Activated T-cell treated with anti-CD3 and anti-CD28 coated beads, Interleukin-2, amount 50 U/mL, for 4 hours (primary cell): ENCODE measurements at regions not wholly inside any gene's neighbourhood (a gene's known extent, or its start where the extent isn't known, plus 50 kb on each side); places are given as distances from the start of the nearest gene placed in this dataset.
A peak's percentile ranks its signal among the peaks of the same experiment; 100 is the strongest.
"Not testable (repeated sequence)": the region's sequence is repeated elsewhere in the genome, so short reads cannot be mapped to it uniquely, and the experiment has no call there.

Experiments
- ATAC-seq, 2 donors: fragments of 200-7000 bp; cut with Tn5 transposase; one replicate each; pipeline ENCODE4 v1.10.0; 2021
- DNase-seq: peaks from one replicate; pipeline ENCODE4 v3.0.0-alpha.2; 2020
- H3K27me3 Mint-ChIP-seq: one replicate; pipeline ENCODE4 v1.8.0; 2021; ENCODE audit warnings: low read depth, mixed read lengths
- H3K36me3 Mint-ChIP-seq: one replicate; pipeline ENCODE4 v1.8.0; 2022; ENCODE audit warnings: mixed read lengths; ENCODE audit not compliant: insufficient read depth
- H3K4me1 Mint-ChIP-seq: one replicate; pipeline ENCODE4 v1.8.0; 2021; ENCODE audit warnings: low read depth, mixed read lengths
- H3K4me3 Mint-ChIP-seq: one replicate; pipeline ENCODE4 v1.8.0; 2021; ENCODE audit warnings: mild to moderate bottlenecking, moderate library complexity, mixed read lengths
- H3K9me3 Mint-ChIP-seq: one replicate; pipeline ENCODE4 v1.8.0; 2021; ENCODE audit warnings: mixed read lengths

DNA sequence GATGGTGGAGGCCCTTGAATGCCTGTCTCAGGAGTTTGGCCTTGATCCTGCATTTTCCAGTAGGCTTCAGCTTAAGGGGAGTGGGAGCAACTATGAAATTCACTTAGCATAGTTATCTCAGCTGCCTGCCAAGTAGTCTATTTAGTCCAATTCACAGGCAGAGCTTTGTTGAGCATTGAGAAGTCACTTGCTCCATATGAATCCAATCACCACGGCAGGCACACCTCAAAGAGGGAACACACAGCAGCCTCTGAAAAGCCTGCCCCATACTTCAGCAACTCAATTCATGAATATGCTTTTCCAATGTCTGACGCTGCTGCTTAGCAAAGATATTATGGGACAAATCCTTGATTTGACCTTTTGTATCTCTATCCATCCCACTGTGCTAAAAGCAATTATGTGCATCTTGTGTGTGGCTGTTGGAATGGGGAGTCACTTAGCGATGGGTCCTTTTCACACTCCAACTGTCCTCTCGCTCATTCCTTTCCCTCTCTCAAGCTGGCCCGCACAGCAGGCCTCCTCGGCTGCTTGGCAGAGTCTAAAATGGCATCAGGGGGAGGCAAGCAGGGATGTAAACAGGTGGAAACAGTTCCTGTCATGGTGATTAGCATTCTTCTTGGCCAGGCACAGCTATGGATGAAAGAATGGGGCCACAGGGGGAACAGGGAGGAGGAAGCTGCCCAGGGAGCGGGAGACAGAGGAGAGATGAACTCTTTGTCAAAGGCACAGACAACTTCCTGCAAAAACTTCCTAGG is 56.0 kb upstream of the LRPPRC start:
- H3K36me3 Mint-ChIP-seq: no peaks in the 10 kb centered on the region
- H3K9me3 Mint-ChIP-seq: no peaks in the 10 kb centered on the region
- H3K27me3 Mint-ChIP-seq: peaks cover 2% of the 10 kb centered on the region
- H3K4me1 Mint-ChIP-seq: no peaks in the 10 kb centered on the region
- DNase-seq: no peak
- H3K4me3 Mint-ChIP-seq: no peak overlapping the region
- no peak for ATAC-seq

DNA sequence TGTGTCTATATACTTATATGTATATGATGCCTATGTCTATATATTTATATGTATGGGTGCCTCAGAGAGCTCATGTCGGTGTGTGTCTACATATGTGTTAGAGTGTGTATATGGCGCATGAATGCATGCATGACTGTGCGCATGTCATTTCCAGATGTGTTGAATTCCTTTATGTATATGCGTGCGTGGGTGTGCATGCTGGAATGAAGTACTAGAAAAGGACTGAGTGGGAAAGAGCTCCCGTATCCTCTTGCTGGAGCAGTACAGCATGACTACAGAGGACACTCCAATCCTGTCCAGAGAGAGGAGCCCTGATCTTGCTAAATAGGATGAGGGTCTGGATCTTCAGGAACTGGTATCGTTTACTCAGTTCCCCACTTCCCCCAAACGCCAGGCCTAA is 56.8 kb upstream of the LRPPRC start:
- no peak overlapping the region for H3K4me3 Mint-ChIP-seq

DNA sequence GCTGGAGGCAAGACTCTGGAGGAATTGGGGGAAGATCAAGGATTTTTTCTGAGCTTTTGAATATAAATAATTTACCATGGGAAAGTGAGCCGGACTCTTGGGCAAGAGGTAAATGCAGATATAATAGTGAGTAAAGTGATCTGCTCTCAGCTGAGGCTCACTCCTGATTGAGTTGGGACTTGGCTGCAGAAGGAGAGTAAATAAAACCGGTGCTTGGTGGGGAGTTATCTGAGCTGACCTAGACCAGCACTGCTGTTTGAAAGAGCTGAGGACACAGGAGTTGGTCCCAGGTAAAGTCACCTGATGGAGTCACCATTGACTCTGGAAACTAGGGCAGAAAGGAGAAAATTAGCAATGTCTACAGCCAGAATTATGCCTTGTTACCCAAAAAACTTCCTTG is 57.3 kb upstream of the LRPPRC start:
- Mint-ChIP-seq H3K27me3 (peaks cover 2% of the 10 kb centered on the region), H3K4me3 (no peak overlapping the region), H3K4me1 (no peaks in the 10 kb centered on the region), H3K9me3 (no peaks in the 10 kb centered on the region), H3K36me3 (no peaks in the 10 kb centered on the region)
- DNase-seq: no peak
- no peak for ATAC-seq

More for the DNA sequence above, 56.8 kb upstream of the LRPPRC start:
- no peaks in the 10 kb centered on the region for H3K4me1 Mint-ChIP-seq
- H3K9me3 Mint-ChIP-seq: no peaks in the 10 kb centered on the region
- no peaks in the 10 kb centered on the region for H3K36me3 Mint-ChIP-seq
- ATAC-seq (no peak), DNase-seq (no peak)
- peaks cover 2% of the 10 kb centered on the region for H3K27me3 Mint-ChIP-seq

DNA sequence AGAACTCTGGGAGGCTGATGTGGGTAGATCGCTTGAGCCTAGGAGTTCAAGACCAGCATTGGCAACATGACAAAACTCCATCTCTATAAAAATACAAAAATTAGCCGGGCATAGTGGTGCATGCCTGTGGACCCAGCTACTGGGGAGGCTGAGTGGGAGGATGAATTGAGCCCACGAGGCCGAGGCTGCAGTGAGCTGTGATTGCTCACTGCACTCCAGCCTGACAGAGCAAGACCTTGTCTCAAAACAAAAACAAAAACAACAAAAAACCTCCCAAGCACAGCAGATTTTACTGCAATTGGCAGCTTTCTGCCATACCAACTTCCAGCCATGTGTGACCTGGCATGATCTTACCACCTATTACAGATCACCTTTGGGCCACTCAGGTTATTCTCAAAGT is 57.7 kb upstream of the LRPPRC start:
- no peak overlapping the region for H3K4me3 Mint-ChIP-seq
- H3K27me3 Mint-ChIP-seq: peaks cover 2% of the 10 kb centered on the region
- H3K4me1 Mint-ChIP-seq: no peaks in the 10 kb centered on the region
- no peaks in the 10 kb centered on the region for H3K36me3 Mint-ChIP-seq
- H3K9me3 Mint-ChIP-seq: no peaks in the 10 kb centered on the region
- DNase-seq (no peak), ATAC-seq (no peak)

DNA sequence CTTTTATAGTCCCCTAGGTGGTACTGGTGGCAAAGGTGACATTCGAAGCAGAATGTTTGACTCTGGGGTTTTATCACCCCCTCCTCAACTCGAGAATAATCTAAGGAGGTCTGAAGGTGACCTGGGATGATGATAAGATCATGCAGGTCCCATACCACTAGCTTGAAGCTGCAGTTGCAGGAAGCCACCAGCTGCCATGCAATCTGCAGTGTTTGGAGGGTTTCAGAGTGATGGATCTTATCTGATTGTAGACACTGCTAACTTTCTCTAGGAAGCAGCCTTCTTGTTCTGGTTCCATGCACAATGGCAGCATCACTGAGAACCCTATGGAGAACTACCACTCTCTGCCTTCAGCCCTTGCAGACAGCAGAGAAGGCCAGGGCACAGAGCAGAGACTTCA is 59.4 kb upstream of the LRPPRC start:
- no peaks in the 10 kb centered on the region for H3K36me3 Mint-ChIP-seq
- no peak overlapping the region for H3K4me3 Mint-ChIP-seq
- no peaks in the 10 kb centered on the region for H3K9me3 Mint-ChIP-seq
- H3K27me3 Mint-ChIP-seq: peaks cover 2% of the 10 kb centered on the region
- H3K4me1 Mint-ChIP-seq: no peaks in the 10 kb centered on the region
- DNase-seq: no peak
- no peak for ATAC-seq

DNA sequence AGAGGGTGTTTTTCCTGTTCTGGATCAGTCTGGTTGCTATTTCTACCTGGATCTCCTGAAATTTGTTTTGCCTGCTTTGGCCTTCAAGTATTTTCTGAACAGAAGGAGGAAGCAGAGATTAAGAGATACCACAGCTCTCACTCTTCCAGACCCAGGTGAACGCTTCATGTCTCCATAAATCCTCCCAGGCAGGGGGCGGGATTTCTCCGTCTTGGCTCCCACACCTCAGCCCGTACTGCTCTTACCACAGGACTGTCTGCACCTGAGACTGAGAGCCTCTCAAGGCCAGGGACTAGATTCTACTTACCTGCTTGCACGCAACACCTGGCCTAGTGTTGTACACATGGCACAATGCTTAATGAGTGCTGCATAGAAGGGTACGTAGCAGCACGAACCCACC is 59.9 kb upstream of the LRPPRC start:
- ATAC-seq (no peak), DNase-seq (no peak)
- Mint-ChIP-seq H3K36me3 (no peaks in the 10 kb centered on the region), H3K4me3 (no peak overlapping the region), H3K4me1 (no peaks in the 10 kb centered on the region), H3K9me3 (no peaks in the 10 kb centered on the region), H3K27me3 (peaks cover 2% of the 10 kb centered on the region)

DNA sequence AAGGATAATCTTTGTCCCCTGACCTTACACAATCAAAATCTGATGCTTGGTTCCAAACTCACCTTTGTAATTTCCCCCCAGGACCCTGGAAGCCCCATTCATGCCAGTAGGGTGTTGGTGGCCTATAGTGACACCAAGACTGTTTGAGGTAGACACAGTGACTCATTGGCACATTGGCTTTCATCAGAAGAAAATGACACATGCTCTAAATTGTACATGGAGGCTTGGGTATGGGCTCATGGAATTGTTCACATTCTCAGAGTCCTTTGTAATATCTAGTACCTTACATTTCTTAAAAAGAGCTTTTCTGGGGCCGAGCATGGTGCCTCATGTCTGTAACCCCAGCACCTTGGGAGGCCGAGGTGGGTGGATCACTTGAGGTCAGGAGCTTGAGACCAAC is 61.2 kb upstream of the LRPPRC start:
- DNase-seq: no peak
- H3K36me3 Mint-ChIP-seq: no peaks in the 10 kb centered on the region
- no peaks in the 10 kb centered on the region for H3K4me1 Mint-ChIP-seq
- no peak overlapping the region for H3K4me3 Mint-ChIP-seq
- no peaks in the 10 kb centered on the region for H3K9me3 Mint-ChIP-seq
- peak; percentile 30 to 32 for ATAC-seq
- peaks cover 2% of the 10 kb centered on the region for H3K27me3 Mint-ChIP-seq

DNA sequence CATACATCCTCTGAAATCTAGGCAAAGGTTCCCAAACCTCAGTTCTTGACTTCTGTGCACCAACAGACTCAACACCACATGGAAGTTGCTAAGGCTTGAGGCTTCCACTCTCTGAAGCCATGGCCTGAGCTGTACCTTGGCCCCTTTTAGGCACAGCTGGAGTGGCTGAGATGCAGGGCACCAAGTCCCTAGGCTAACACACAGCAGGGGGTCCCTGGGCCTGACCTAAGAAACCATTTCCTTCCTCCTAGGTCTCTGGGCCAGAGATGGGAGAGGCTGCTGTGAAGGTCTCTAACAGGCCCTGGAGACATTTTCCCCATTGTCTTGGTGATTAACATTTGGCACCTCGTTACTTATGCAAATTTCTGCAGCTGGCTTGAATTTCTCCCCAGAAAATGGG is 64.5 kb upstream of the LRPPRC start:
- not testable (repeated sequence) for ATAC-seq, DNase-seq, H3K9me3 Mint-ChIP-seq, H3K4me1 Mint-ChIP-seq, H3K36me3 Mint-ChIP-seq, H3K27me3 Mint-ChIP-seq, H3K4me3 Mint-ChIP-seq

DNA sequence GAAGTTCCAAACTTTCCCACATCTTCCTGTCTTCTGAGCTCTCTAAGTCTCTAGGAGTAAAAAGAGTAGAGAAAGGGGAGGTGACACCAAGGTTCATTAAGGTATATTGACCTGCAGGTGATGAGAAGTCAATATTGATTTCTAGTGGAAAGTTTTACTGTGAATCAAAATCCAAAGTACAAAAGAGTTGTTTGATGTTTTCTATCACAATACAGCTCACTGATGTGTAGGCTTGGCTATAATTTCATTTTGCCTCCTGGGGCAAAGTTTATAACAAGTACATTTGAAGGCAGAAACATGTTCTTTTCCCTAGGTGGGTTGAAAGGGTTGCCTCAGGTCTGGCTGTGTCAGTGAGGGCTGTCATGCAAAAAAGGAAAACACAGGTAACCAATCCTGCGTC is 65.2 kb upstream of the LRPPRC start:
- H3K9me3 Mint-ChIP-seq: no peaks in the 10 kb centered on the region
- H3K4me3 Mint-ChIP-seq: no peak overlapping the region
- no peaks in the 10 kb centered on the region for H3K36me3 Mint-ChIP-seq
- ATAC-seq (no peak), DNase-seq (no peak)
- peaks cover 4% of the 10 kb centered on the region for H3K27me3 Mint-ChIP-seq
- no peaks in the 10 kb centered on the region for H3K4me1 Mint-ChIP-seq

DNA sequence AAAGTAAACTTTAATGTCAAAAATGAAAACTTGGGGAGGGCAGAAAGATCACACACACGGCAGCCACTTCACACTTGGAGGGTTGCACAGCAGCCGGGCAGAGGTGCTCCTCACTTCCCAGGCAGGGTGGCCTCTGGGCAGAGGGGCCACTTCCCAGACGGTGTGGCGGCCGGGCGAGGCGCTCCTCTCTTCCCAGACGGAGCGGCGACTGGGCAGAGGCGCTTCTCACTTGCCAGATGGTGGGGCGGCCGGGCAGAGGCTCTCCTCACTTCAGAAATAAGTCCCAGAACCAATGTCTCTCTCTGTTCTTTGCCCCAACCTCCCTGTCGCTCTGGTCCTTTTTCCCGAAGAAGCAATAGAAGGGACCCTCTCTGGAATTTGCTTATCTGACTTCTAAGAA is 65.7 kb upstream of the LRPPRC start:
- DNase-seq (no peak), ATAC-seq (no peak)
- Mint-ChIP-seq H3K4me1 (no peaks in the 10 kb centered on the region), H3K27me3 (peaks cover 4% of the 10 kb centered on the region), H3K4me3 (no peak overlapping the region), H3K9me3 (no peaks in the 10 kb centered on the region), H3K36me3 (no peaks in the 10 kb centered on the region)

DNA sequence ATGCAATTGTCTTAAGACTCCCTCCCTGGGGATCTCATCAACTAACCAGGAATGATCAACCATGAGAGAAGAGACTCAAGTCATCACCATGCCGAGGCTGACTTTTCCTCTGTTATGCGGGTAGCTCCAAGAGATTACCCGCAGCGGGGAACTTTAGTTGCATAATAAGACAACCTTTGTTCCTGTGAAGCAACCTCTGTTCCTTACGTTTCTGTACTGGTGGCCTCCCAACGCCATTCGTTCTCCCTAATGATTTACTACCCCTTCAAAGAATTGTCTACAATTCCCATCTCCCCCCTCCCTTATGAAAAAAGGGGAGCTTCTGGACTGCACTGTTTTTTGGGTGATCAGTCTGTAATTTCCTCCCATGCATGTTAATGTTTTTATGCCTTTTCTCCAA is 66.1 kb upstream of the LRPPRC start:
- no peak for ATAC-seq
- Mint-ChIP-seq H3K9me3 (no peaks in the 10 kb centered on the region), H3K4me3 (no peak overlapping the region), H3K4me1 (no peaks in the 10 kb centered on the region), H3K27me3 (peaks cover 4% of the 10 kb centered on the region), H3K36me3 (no peaks in the 10 kb centered on the region)
- DNase-seq: no peak

DNA sequence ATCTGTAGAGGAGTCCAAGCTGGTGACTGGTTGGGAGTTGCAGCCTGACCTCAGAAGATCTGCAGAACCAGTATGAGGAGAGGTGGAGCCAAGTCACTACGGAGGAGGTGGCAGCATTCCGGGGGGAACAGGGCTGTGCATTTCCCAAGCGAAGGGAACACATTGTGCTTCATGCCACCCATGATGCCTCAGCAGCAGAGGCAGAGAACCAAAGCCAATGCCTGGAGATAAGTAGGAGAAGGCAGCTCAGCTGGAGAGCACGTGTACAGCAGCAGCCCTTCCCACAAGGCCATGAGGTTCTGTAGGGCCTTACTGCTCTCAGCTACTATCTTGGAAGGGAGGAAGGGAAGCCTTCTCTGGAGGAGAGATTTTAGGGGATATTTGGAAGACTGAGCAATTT is 67.2 kb upstream of the LRPPRC start:
- Mint-ChIP-seq H3K4me3 (no peak overlapping the region), H3K27me3 (peaks cover 4% of the 10 kb centered on the region), H3K4me1 (no peaks in the 10 kb centered on the region), H3K36me3 (no peaks in the 10 kb centered on the region), H3K9me3 (no peaks in the 10 kb centered on the region)
- no peak for DNase-seq
- ATAC-seq: no peak

DNA sequence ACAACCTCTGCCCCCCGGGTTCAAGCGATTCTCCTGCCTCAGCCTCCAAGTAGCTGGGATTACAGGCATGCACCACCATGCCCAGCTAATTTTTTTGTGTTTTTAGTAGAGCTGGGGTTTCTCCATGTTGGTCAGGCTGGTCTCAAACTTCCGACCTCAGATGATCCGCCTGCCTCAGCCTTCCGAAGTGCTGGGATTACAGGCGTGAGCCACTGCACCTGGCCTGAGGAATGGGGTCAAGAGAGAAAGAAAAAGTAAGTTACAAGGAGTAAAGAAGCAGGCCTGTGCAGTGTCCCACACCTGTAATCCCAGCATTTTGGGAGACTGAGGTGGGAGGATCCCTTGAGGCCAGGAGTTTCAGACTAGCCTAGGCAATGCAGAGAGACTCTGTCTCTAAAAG is 68.5 kb upstream of the LRPPRC start:
- ATAC-seq, DNase-seq, H3K36me3 Mint-ChIP-seq, H3K4me3 Mint-ChIP-seq, H3K9me3 Mint-ChIP-seq, H3K4me1 Mint-ChIP-seq, H3K27me3 Mint-ChIP-seq: not testable (repeated sequence)

DNA sequence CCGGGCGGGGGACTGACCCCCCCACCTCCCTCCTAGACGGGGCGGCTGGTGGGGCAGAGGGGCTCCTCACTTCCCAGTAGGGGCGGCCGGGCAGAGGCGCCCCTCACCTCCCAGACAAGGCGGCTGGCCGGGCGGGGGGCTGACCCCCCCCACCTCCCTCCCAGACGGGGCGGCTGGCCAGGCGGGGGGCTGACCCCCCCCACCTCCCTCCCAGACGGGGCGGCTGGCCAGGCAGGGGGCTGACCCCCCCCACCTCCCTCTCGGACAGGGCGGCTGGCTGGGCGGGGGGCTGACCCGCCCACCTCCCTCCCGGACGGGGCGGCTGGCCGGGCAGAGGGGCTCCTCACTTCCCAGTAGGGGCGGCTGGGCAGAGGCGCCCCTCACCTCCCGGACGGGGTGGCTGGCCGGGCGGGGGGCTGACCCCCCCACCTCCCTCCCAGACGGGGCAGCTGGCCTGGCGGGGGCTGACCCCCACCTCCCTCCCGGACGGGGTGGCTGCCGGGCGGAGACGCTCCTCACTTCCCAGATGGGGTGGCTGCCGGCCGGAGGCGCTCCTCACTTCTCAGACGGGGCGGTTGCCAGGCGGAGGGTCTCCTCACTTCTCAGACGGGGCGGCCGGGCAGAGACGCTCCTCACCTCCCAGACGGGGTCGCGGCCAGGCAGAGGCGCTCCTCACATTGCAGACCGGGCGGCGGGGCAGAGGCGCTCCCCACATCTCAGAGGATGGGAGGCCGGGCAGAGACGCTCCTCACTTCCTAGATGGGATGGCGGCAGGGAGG is 71.4 kb upstream of the LRPPRC start:
- DNase-seq, H3K36me3 Mint-ChIP-seq, H3K4me1 Mint-ChIP-seq, ATAC-seq, H3K9me3 Mint-ChIP-seq, H3K4me3 Mint-ChIP-seq: not testable (repeated sequence)
- peaks cover 13% of the 10 kb centered on the region for H3K27me3 Mint-ChIP-seq

DNA sequence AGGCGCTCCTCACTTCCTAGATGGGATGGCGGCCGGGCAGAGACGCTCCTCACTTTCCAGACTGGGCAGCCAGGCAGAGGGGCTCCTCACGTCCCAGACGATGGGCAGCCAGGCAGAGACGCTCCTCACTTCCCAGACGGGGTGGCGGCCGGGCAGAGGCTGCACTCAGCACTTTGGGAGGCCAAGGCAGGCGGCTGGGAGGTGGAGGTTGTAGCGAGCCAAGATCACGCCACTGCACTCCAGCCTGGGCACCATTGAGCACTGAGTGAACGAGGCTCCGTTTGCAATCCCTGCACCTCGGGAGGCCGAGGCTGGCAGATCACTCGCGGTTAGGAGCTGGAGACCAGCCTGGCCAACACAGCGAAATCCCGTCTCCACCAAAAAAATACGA is 72.0 kb upstream of the LRPPRC start:
- H3K4me3 Mint-ChIP-seq, H3K9me3 Mint-ChIP-seq, DNase-seq, H3K36me3 Mint-ChIP-seq, ATAC-seq, H3K4me1 Mint-ChIP-seq: not testable (repeated sequence)
- peaks cover 14% of the 10 kb centered on the region for H3K27me3 Mint-ChIP-seq
